SK-N-SH treated with all-trans-retinoic acid at 6 μM for 48 hours (cell line): ENCODE measurements at regions not wholly inside any gene's neighbourhood (a gene's known extent, or its start where the extent isn't known, plus 50 kb on each side); places are given as distances from the start of the nearest gene placed in this dataset.

Source experiments
- ATAC-seq: fragments of 200-7000 bp; cut with Tn5 transposase; 3 replicates; pipeline ENCODE4 v1.9.1; 2020; ENCODE audit warnings: mild to moderate bottlenecking, moderate library complexity
- ARNTL ChIP-seq: fragments of 450-650 bp; formaldehyde crosslinking; IDR thresholded peaks from 2 replicates; pipeline ENCODE4 v1.5.0; 2020; ENCODE audit warnings: low read depth, mild to moderate bottlenecking, moderate library complexity, borderline replicate concordance
- BACH2 ChIP-seq: fragments of 250-450 bp; sonication (Bioruptor Pico); IDR thresholded peaks from 2 replicates; pipeline ENCODE4 v1.9.0; 2021; ENCODE audit warnings: mild to moderate bottlenecking, borderline replicate concordance
- CREB5 ChIP-seq: fragments of 250-450 bp; sonication (Bioruptor Pico); IDR thresholded peaks from 2 replicates; pipeline ENCODE4 v1.5.1; 2020; ENCODE audit warnings: low read depth, mild to moderate bottlenecking, moderate library complexity
- CSDC2 ChIP-seq: fragments of 250-450 bp; sonication (Bioruptor Pico); IDR thresholded peaks from 2 replicates; pipeline ENCODE4 v1.5.0; 2020; ENCODE audit warnings: mild to moderate bottlenecking, moderate library complexity
- ESRRG ChIP-seq: fragments of 250-450 bp; sonication (Bioruptor Pico); IDR thresholded peaks from 2 replicates; pipeline ENCODE4 v1.6.1; 2021; ENCODE audit warnings: mild to moderate bottlenecking
- GLIS3 ChIP-seq: fragments of 250-450 bp; sonication (Bioruptor Pico); IDR thresholded peaks from 2 replicates; pipeline ENCODE4 v1.5.0; 2020; ENCODE audit warnings: mild to moderate bottlenecking, moderate library complexity
- ISL1 ChIP-seq: fragments of 250-450 bp; sonication (Bioruptor Pico); IDR thresholded peaks from 2 replicates; pipeline ENCODE4 v2.1.2; 2022; ENCODE audit warnings: mild to moderate bottlenecking, moderate library complexity
- OSR1 ChIP-seq: fragments of 250-450 bp; sonication (Bioruptor Pico); IDR thresholded peaks from 2 replicates; pipeline ENCODE4 v1.8.0; 2022; ENCODE audit warnings: moderate library complexity, mild to moderate bottlenecking, inconsistent platforms
- PPARA ChIP-seq: fragments of 250-450 bp; sonication (Bioruptor Pico); IDR thresholded peaks from 2 replicates; pipeline ENCODE4 v1.5.0; 2020; ENCODE audit warnings: mild to moderate bottlenecking, borderline replicate concordance
- RARB ChIP-seq: fragments of 250-450 bp; sonication (Bioruptor Pico); IDR thresholded peaks from 2 replicates; pipeline ENCODE4 v1.8.0; 2021; ENCODE audit warnings: mild to moderate bottlenecking, moderate library complexity
- SNAI2 ChIP-seq: fragments of 250-450 bp; sonication (Bioruptor Pico); IDR thresholded peaks from 2 replicates; pipeline ENCODE4 v1.5.0; 2020; ENCODE audit warnings: mild to moderate bottlenecking, moderate library complexity
- TCF4 ChIP-seq: fragments of 250-450 bp; sonication (Bioruptor Pico); IDR thresholded peaks from 2 replicates; pipeline ENCODE4 v1.8.0; 2021; ENCODE audit warnings: mild to moderate bottlenecking, moderate library complexity, borderline replicate concordance
- TOX ChIP-seq: fragments of 250-450 bp; sonication (Bioruptor Pico); IDR thresholded peaks from 2 replicates; pipeline ENCODE4 v1.8.0; 2021; ENCODE audit warnings: mild to moderate bottlenecking, moderate library complexity, borderline replicate concordance
- TSHZ2 ChIP-seq: fragments of 250-450 bp; sonication (Bioruptor Pico); IDR thresholded peaks from 2 replicates; pipeline ENCODE4 v1.5.0; 2020; ENCODE audit warnings: mild to moderate bottlenecking, moderate library complexity
- ZFP3 ChIP-seq: fragments of 250-450 bp; sonication (Bioruptor Pico); IDR thresholded peaks from 2 replicates; pipeline ENCODE4 v1.5.0; 2020; ENCODE audit warnings: mild to moderate bottlenecking, moderate library complexity
- ZFP30 ChIP-seq: fragments of 450-650 bp; formaldehyde crosslinking; IDR thresholded peaks from 2 replicates; pipeline ENCODE4 v1.5.0; 2022; ENCODE audit warnings: mild to moderate bottlenecking, moderate library complexity
- ZNF565 ChIP-seq: fragments of 450-650 bp; formaldehyde crosslinking; conservative IDR thresholded peaks from 2 replicates; pipeline ENCODE4 v1.5.0; 2020; ENCODE audit warnings: low read depth, mild to moderate bottlenecking, moderate library complexity
- ZNF70 ChIP-seq: fragments of 450-650 bp; formaldehyde crosslinking; IDR thresholded peaks from 2 replicates; pipeline ENCODE4 v1.5.0; 2020; ENCODE audit warnings: mild to moderate bottlenecking, moderate library complexity
- ZNF8 ChIP-seq: fragments of 450-650 bp; formaldehyde crosslinking; IDR thresholded peaks from 2 replicates; pipeline ENCODE4 v1.5.0; 2020; ENCODE audit warnings: mild to moderate bottlenecking, moderate library complexity
- TF ChIP-seq, protein P1 (sequence below): fragments of 250-450 bp; sonication (Bioruptor Pico); IDR thresholded peaks from 2 replicates; pipeline ENCODE4 v1.8.0; 2020; ENCODE audit warnings: mild to moderate bottlenecking, moderate library complexity, borderline replicate concordance
- TF ChIP-seq, protein P2 (sequence below): fragments of 250-450 bp; sonication (Bioruptor Pico); IDR thresholded peaks from 2 replicates; pipeline ENCODE4 v1.5.1; 2021; ENCODE audit warnings: mild to moderate bottlenecking, moderate library complexity

- no peak for ATAC-seq
- TF ChIP-seq ZFP3 (CRISPR knock-in tag) (no peak), CREB5 (CRISPR knock-in tag) (no peak), RARB (CRISPR knock-in tag) (no peak)
Measured at GRCh38 chr6:21524201-21524600, 69.3 kb upstream of the SOX4 start.

DNA sequence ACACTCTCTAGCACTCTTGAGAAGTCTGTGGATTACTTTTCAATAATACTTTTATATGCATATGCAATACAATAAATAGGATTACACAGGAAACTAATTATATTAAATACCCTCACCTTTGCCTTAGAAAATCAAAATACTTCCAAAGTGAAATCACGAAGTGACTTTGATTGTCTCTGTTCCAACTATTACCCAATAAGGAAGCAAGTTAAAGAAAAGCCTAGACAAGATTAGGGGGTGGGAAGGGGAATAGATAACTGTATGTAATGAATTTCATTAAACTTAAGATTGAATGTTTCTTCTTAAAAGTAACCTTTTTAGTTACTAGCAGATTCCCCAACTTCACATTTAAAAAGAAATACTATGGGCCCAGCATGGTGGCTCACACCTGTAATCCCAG, 66.6 kb upstream of the SOX4 start:
- TF ChIP-seq BACH2 (no peak), PPARA (CRISPR knock-in tag) (no peak), ARNTL (CRISPR knock-in tag) (no peak), TOX (CRISPR knock-in tag) (no peak), SNAI2 (CRISPR knock-in tag) (no peak), ISL1 (CRISPR knock-in tag) (no peak), CSDC2 (CRISPR knock-in tag) (no peak), GLIS3 (CRISPR knock-in tag) (no peak), ZNF8 (CRISPR knock-in tag) (no peak), TCF4 (CRISPR knock-in tag) (no peak), ZFP30 (CRISPR knock-in tag) (no peak), ZNF565 (CRISPR knock-in tag) (no peak), OSR1 (no peak)
- TF ChIP-seq, all 23 proteins: peak for 0

GRCh38 chr6:21527731-21528130, 65.8 kb upstream of the SOX4 start:
- TF ChIP-seq, protein P1, sequence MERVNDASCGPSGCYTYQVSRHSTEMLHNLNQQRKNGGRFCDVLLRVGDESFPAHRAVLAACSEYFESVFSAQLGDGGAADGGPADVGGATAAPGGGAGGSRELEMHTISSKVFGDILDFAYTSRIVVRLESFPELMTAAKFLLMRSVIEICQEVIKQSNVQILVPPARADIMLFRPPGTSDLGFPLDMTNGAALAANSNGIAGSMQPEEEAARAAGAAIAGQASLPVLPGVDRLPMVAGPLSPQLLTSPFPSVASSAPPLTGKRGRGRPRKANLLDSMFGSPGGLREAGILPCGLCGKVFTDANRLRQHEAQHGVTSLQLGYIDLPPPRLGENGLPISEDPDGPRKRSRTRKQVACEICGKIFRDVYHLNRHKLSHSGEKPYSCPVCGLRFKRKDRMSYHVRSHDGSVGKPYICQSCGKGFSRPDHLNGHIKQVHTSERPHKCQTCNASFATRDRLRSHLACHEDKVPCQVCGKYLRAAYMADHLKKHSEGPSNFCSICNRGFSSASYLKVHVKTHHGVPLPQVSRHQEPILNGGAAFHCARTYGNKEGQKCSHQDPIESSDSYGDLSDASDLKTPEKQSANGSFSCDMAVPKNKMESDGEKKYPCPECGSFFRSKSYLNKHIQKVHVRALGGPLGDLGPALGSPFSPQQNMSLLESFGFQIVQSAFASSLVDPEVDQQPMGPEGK (CRISPR knock-in tag) = no peak
- TF ChIP-seq ZFP3 (CRISPR knock-in tag) = no peak
- no peak for ATAC-seq

More for the DNA sequence above, 66.6 kb upstream of the SOX4 start:
- ATAC-seq = no peak

- ATAC-seq = no peak
- TF ChIP-seq SNAI2 (CRISPR knock-in tag) (no peak), ZNF565 (CRISPR knock-in tag) (no peak), BACH2 (no peak), ZNF8 (CRISPR knock-in tag) (no peak), ZFP3 (CRISPR knock-in tag) (no peak), OSR1 (no peak), ZNF70 (CRISPR knock-in tag) (no peak), ARNTL (CRISPR knock-in tag) (no peak), RARB (CRISPR knock-in tag) (no peak), CSDC2 (CRISPR knock-in tag) (no peak), GLIS3 (CRISPR knock-in tag) (no peak), ISL1 (CRISPR knock-in tag) (no peak), PPARA (CRISPR knock-in tag) (no peak), ESRRG (CRISPR knock-in tag) (no peak), ZFP30 (CRISPR knock-in tag) (no peak)
Measured at GRCh38 chr6:21529431-21529830, 64.1 kb upstream of the SOX4 start.

DNA sequence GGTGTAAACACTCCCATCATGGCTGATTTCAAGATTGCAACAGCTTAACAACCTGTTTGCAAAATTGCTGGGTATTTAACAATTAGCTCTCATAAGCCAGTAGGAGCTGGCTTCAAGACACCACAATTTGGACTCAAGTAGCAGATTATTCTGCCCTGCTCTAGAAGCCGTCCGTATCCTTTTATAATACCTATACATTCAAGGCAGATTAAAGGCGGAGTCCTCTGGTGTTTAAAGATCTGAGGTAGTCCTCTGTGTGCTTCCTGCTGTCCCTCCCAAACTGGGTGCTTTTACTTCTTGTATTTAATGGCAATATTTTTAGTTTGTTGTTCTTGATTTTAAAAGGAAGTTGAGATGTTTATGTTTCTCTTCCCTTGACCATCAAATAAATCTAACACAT, 62.2 kb upstream of the SOX4 start:
- no peak for ATAC-seq
- TF ChIP-seq TCF4 (CRISPR knock-in tag) = no peak
- TF ChIP-seq BACH2 = no peak
- TF ChIP-seq CSDC2 (CRISPR knock-in tag) = no peak
- TF ChIP-seq TSHZ2 (CRISPR knock-in tag) = no peak
- no peak for TF ChIP-seq TOX (CRISPR knock-in tag)
- no peak for TF ChIP-seq ZNF70 (CRISPR knock-in tag)
- no peak for TF ChIP-seq ZFP3 (CRISPR knock-in tag)
- TF ChIP-seq, protein P2, sequence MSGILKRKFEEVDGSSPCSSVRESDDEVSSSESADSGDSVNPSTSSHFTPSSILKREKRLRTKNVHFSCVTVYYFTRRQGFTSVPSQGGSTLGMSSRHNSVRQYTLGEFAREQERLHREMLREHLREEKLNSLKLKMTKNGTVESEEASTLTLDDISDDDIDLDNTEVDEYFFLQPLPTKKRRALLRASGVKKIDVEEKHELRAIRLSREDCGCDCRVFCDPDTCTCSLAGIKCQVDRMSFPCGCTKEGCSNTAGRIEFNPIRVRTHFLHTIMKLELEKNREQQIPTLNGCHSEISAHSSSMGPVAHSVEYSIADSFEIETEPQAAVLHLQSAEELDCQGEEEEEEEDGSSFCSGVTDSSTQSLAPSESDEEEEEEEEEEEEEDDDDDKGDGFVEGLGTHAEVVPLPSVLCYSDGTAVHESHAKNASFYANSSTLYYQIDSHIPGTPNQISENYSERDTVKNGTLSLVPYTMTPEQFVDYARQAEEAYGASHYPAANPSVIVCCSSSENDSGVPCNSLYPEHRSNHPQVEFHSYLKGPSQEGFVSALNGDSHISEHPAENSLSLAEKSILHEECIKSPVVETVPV (CRISPR knock-in tag) = no peak
- no peak for TF ChIP-seq PPARA (CRISPR knock-in tag)
- no peak for TF ChIP-seq ARNTL (CRISPR knock-in tag)
- no peak for TF ChIP-seq ISL1 (CRISPR knock-in tag)
- TF ChIP-seq, protein P1 (CRISPR knock-in tag) = no peak
- no peak for TF ChIP-seq GLIS3 (CRISPR knock-in tag)
- no peak for TF ChIP-seq ESRRG (CRISPR knock-in tag)
- TF ChIP-seq, all 23 proteins: peak for 0
